Neuronal stem cell (in vitro differentiated cells): ENCODE measurements at regions not wholly inside any gene's neighbourhood (a gene's known extent, or its start where the extent isn't known, plus 50 kb on each side); places are given as distances from the start of the nearest gene placed in this dataset.
A peak's percentile ranks its signal among the peaks of the same experiment; 100 is the strongest.

Source experiments
- DNase-seq: peaks from one replicate; pipeline ENCODE4 v3.0.0-alpha.2; 2013; ENCODE audit warnings: low spot score
- H2AFZ ChIP-seq: one replicate; pipeline ENCODE4 v1.6.1; 2013; ENCODE audit warnings: mild to moderate bottlenecking, low read length, inconsistent platforms
- H2AK5ac ChIP-seq: 2 replicates; pipeline ENCODE4 v1.6.1; 2013; ENCODE audit warnings: low read depth, mild to moderate bottlenecking, inconsistent platforms, low read length, moderate library complexity, mixed read lengths
- H2BK120ac ChIP-seq: 2 replicates; pipeline ENCODE4 v1.6.1; 2013; ENCODE audit warnings: low read depth, mild to moderate bottlenecking, inconsistent platforms, low read length, moderate library complexity, mixed read lengths
- H2BK12ac ChIP-seq: one replicate; pipeline ENCODE4 v1.6.1; 2013; ENCODE audit warnings: low read length, inconsistent platforms
- H2BK15ac ChIP-seq: 2 replicates; pipeline ENCODE4 v1.6.1; 2013; ENCODE audit warnings: mild to moderate bottlenecking, low read length, inconsistent platforms, mixed read lengths
- H2BK5ac ChIP-seq: one replicate; pipeline ENCODE4 v1.6.1; 2013; ENCODE audit warnings: inconsistent platforms, mild to moderate bottlenecking, low read length, moderate library complexity
- H3K14ac ChIP-seq: one replicate; pipeline ENCODE4 v1.6.1; 2013; ENCODE audit warnings: low read length, inconsistent platforms
- H3K18ac ChIP-seq: 2 replicates; pipeline ENCODE4 v1.6.1; 2013; ENCODE audit warnings: low read length, inconsistent platforms
- H3K23ac ChIP-seq: 2 replicates; pipeline ENCODE4 v1.6.1; 2013; ENCODE audit warnings: low read depth, mild to moderate bottlenecking, mixed read lengths, low read length, inconsistent platforms; ENCODE audit not compliant: poor library complexity
- H3K27ac ChIP-seq: replicated peaks from 3 replicates; pipeline ENCODE4 v1.5.1; 2013; ENCODE audit warnings: low read length, inconsistent platforms
- H3K27me3 ChIP-seq, 3 experiments: 2 replicates each; pipeline ENCODE4 v1.6.1; 2013; ENCODE audit warnings: low read length in 3 of 3, mild to moderate bottlenecking in 2 of 3, inconsistent platforms in 1 of 3, low read depth in 1 of 3, mixed read lengths in 1 of 3, moderate library complexity in 1 of 3; ENCODE audit not compliant: control insufficient read depth in 3 of 3, insufficient read depth in 3 of 3
- H3K36me3 ChIP-seq, 2 donors: replicated peaks in 1 of 2; 2 replicates each; pipeline ENCODE4 v1.6.1; 2013; ENCODE audit warnings: low read length in 2 of 2; ENCODE audit not compliant: control insufficient read depth in 2 of 2, insufficient read depth in 2 of 2
- H3K4ac ChIP-seq: 2 replicates; pipeline ENCODE4 v1.6.1; 2013; ENCODE audit warnings: inconsistent platforms, mild to moderate bottlenecking, low read length, moderate library complexity
- H3K4me1 ChIP-seq, 2 donors: 1 replicate in 1 of 2; 2 replicates in 1 of 2; pipeline ENCODE4 v1.6.1; 2013; ENCODE audit warnings: low read length in 2 of 2, low read depth in 1 of 2; ENCODE audit not compliant: control insufficient read depth in 2 of 2, insufficient read depth in 1 of 2
- H3K4me2 ChIP-seq: one replicate; pipeline ENCODE4 v1.6.1; 2013; ENCODE audit warnings: mild to moderate bottlenecking, low read length, inconsistent platforms; ENCODE audit not compliant: insufficient read depth, poor library complexity, severe bottlenecking
- H3K4me3 ChIP-seq, 2 donors: 2 replicates each; pipeline ENCODE4 v1.5.1; 2013; ENCODE audit warnings: low read length in 2 of 2, mild to moderate bottlenecking in 2 of 2, inconsistent platforms in 1 of 2, moderate library complexity in 1 of 2
- H3K79me1 ChIP-seq: one replicate; pipeline ENCODE4 v1.6.1; 2013; ENCODE audit warnings: low read depth, mild to moderate bottlenecking, inconsistent platforms, low read length, moderate library complexity
- H3K9ac ChIP-seq: one replicate; pipeline ENCODE4 v1.6.1; 2013; ENCODE audit warnings: mild to moderate bottlenecking, low read depth, low read length, inconsistent platforms; ENCODE audit not compliant: poor library complexity
- H3K9me3 ChIP-seq, 2 donors: replicated peaks in 1 of 2; 2 replicates each; pipeline versions ENCODE3 to v1.6.1; 2013; ENCODE audit warnings: low read length in 2 of 2, mild to moderate bottlenecking in 2 of 2, inconsistent platforms in 1 of 2, low read depth in 1 of 2, mixed read lengths in 1 of 2, moderate library complexity in 1 of 2; ENCODE audit not compliant: control insufficient read depth in 2 of 2, insufficient read depth in 1 of 2
- H4K8ac ChIP-seq: one replicate; pipeline ENCODE4 v1.6.1; 2013; ENCODE audit warnings: low read depth, mild to moderate bottlenecking, inconsistent platforms, low read length, moderate library complexity
- H4K91ac ChIP-seq: one replicate; pipeline ENCODE4 v1.6.1; 2013; ENCODE audit warnings: low read length, low read depth, mild to moderate bottlenecking, inconsistent platforms; ENCODE audit not compliant: poor library complexity
- WGBS, 2 donors: extraction: QIAGEN DNeasy Blood & Tissue Kit; methylation state at CpG; one replicate each; pipeline ENCODE4 v1.1.7; 2013; ENCODE audit warnings: missing lambda C conversion rate in 2 of 2, mixed read lengths in 1 of 2; ENCODE audit not compliant: insufficient read length in 2 of 2, insufficient replicate concordance in 1 of 2; ENCODE audit errors: extremely low coverage in 2 of 2; 5-methylcytosine and 5-hydroxymethylcytosine counted together

GRCh38 chr2:2933426-2933825 lies 444.2 kb downstream of the EIPR1 start:
- peak overlapping the region; percentile 13 for H3K27ac ChIP-seq
- DNase-seq = peak; percentile 38

DNA sequence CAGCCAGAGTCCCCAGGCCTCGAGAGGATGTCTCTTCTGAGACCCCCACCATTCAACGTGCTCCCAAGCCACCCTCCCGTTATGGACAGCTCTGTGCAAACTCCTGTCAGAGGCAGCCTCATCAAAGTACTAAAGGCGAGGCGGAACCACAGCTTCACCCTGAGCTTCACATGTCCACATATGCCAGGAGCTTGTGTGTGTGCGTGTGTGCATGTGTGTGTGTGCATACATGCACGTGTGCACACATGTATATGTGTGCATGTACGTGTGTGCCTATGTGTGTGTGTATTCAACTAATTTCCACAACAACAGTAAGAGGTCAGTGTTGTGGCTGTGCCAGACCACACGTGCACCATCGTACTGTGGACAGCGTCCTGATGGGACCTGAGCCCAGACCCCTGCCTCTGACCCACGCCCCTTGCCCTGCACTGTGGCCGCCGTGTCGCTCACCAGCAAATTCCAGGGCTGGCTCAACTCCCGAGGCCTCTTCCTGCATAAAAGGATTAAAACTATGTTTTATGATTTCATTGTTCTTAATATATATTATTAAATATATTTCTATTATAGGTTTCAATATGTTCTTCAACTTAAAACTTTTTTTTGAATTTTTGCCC lies 444.8 kb downstream of the EIPR1 start:
- no peak overlapping the region for H4K8ac ChIP-seq
- peaks cover 0 to 4% (median 2%) of the 10 kb centered on the region in 3 experiments for H3K27me3 ChIP-seq
- H3K36me3 ChIP-seq = no peaks in the 10 kb centered on the region
- H2BK120ac ChIP-seq = peak overlapping the region; percentile 93
- H3K9ac ChIP-seq = peak overlapping the region; percentile 32
- peak overlapping the region; percentile 59 for H2BK12ac ChIP-seq
- H3K18ac ChIP-seq = peak overlapping the region; percentile 84
- no peak overlapping the region for H3K23ac ChIP-seq
- no peak overlapping the region for H3K27ac ChIP-seq
- H3K4me3 ChIP-seq = peak overlapping the region in 1 of 2 donors; percentile 17
- peaks cover 2 to 17% of the 10 kb centered on the region in 2 donors for H3K4me1 ChIP-seq
- H3K79me1 ChIP-seq = peaks cover 3% of the 10 kb centered on the region
- no peak overlapping the region for H3K4ac ChIP-seq
- peaks cover 0 to 9% of the 10 kb centered on the region in 2 donors for H3K9me3 ChIP-seq
- H2BK5ac ChIP-seq = no peak overlapping the region
- no peak overlapping the region for H2BK15ac ChIP-seq
- H2AK5ac ChIP-seq = peak overlapping the region; percentile 78
- no peak overlapping the region for H2AFZ ChIP-seq
- peak overlapping the region; percentile 83 for H4K91ac ChIP-seq
- WGBS, 2 donors = no CpG with 5 or more reads among the region's 16 CpGs
- no peak for DNase-seq
- H3K14ac ChIP-seq = peak overlapping the region; percentile 14
- H3K4me2 ChIP-seq = no peak overlapping the region

More at GRCh38 chr2:2933426-2933825, 444.2 kb downstream of the EIPR1 start:
- Histone ChIP-seq H3K79me1 (peaks cover 3% of the 10 kb centered on the region), H4K8ac (peak overlapping the region; percentile 74), H3K4me3 (no peak overlapping the region), H3K4ac (no peak overlapping the region), H3K4me1 (peaks cover 2 to 17% of the 10 kb centered on the region in 2 donors), H3K9ac (no peak overlapping the region), H3K9me3 (peaks cover 0 to 9% of the 10 kb centered on the region in 2 donors), H3K27me3 (peaks cover 0 to 4% (median 2%) of the 10 kb centered on the region in 3 experiments), H4K91ac (no peak overlapping the region), H3K4me2 (no peak overlapping the region), H3K14ac (no peak overlapping the region), H2BK12ac (no peak overlapping the region), H2AFZ (peak overlapping the region; percentile 67), H2BK120ac (no peak overlapping the region), H3K36me3 (no peaks in the 10 kb centered on the region), H2AK5ac (no peak overlapping the region), H2BK5ac (peak overlapping the region; percentile 32), H3K23ac (no peak overlapping the region), H2BK15ac (no peak overlapping the region), H3K18ac (peak overlapping the region; percentile 1)
- no CpG with 5 or more reads among the region's 15 CpGs for WGBS, 2 donors

GRCh38 chr2:2932189-2932588 lies 445.4 kb downstream of the EIPR1 start:
- peak overlapping the region; percentile 78 for H2AK5ac ChIP-seq
- H3K14ac ChIP-seq = no peak overlapping the region
- H3K9ac ChIP-seq = no peak overlapping the region
- no CpG with 5 or more reads among the region's 15 CpGs for WGBS, 2 donors
- H3K4me1 ChIP-seq = peaks cover 2 to 17% of the 10 kb centered on the region in 2 donors
- H3K36me3 ChIP-seq = no peaks in the 10 kb centered on the region
- H3K4me2 ChIP-seq = no peak overlapping the region
- H4K91ac ChIP-seq = no peak overlapping the region
- H4K8ac ChIP-seq = no peak overlapping the region
- no peak for DNase-seq
- H3K27ac ChIP-seq = no peak overlapping the region
- no peak overlapping the region for H2BK5ac ChIP-seq
- H3K4me3 ChIP-seq = no peak overlapping the region
- peak overlapping the region; percentile 84 for H3K18ac ChIP-seq
- no peak overlapping the region for H2AFZ ChIP-seq
- H3K23ac ChIP-seq = no peak overlapping the region
- H3K79me1 ChIP-seq = peaks cover 3% of the 10 kb centered on the region
- H3K27me3 ChIP-seq = peaks cover 0 to 4% (median 2%) of the 10 kb centered on the region in 3 experiments
- peaks cover 0 to 9% of the 10 kb centered on the region in 2 donors for H3K9me3 ChIP-seq
- no peak overlapping the region for H3K4ac ChIP-seq
- H2BK15ac ChIP-seq = peak overlapping the region; percentile 27
- H2BK120ac ChIP-seq = no peak overlapping the region
- no peak overlapping the region for H2BK12ac ChIP-seq

GRCh38 chr2:2931318-2932075 lies 446.1 kb downstream of the EIPR1 start:
- Histone ChIP-seq H2BK12ac (no peak overlapping the region), H3K27me3 (peaks cover 0 to 4% (median 2%) of the 10 kb centered on the region in 3 experiments), H3K23ac (no peak overlapping the region), H3K79me1 (peaks cover 3% of the 10 kb centered on the region), H3K9ac (no peak overlapping the region), H3K4me3 (no peak overlapping the region), H2AFZ (no peak overlapping the region), H2BK120ac (no peak overlapping the region), H4K91ac (no peak overlapping the region), H3K14ac (no peak overlapping the region), H3K4me1 (peaks cover 2 to 17% of the 10 kb centered on the region in 2 donors), H3K18ac (no peak overlapping the region), H3K4ac (no peak overlapping the region), H3K36me3 (no peaks in the 10 kb centered on the region), H3K9me3 (peaks cover 0 to 8% of the 10 kb centered on the region in 2 donors), H4K8ac (peak overlapping the region; percentile 96), H2AK5ac (no peak overlapping the region), H2BK15ac (no peak overlapping the region), H3K27ac (no peak overlapping the region), H2BK5ac (no peak overlapping the region), H3K4me2 (no peak overlapping the region)
- WGBS, 2 donors = no CpG with 5 or more reads among the region's 12 CpGs
- no peak for DNase-seq
